ENCODE measurements at regions not wholly inside any gene's neighbourhood (a gene's known extent, or its start where the extent isn't known, plus 50 kb on each side); places are given as distances from the start of the nearest gene placed in this dataset.

GRCh38 chr22:34592123-34592740 is 473.7 kb upstream of the ISX start:
- no peaks in the 10 kb centered on the region for H4K20me1 ChIP-seq (ENCODE audit: low read depth, low read length)
- H3K4me2 ChIP-seq (ENCODE audit: low read depth, low read length, poor library complexity, severe bottlenecking) = no peak overlapping the region
- no peak for TF ChIP-seq CTCF (IDR thresholded peaks at IDR 0.05; ENCODE audit: insufficient read depth, low read length, poor library complexity, severe bottlenecking)
- H2AFZ ChIP-seq (ENCODE audit: low read depth, low read length, severe bottlenecking) = no peak overlapping the region
- H3K36me3 ChIP-seq (ENCODE audit: low read length) = no peaks in the 10 kb centered on the region
- H3K27ac ChIP-seq (ENCODE audit: low read depth, low read length) = no peak overlapping the region
- no peaks in the 10 kb centered on the region for H3K27me3 ChIP-seq (ENCODE audit: low read length)
- no peaks in the 10 kb centered on the region for H3K79me2 ChIP-seq (ENCODE audit: insufficient read depth, low read length)
- H3K9ac ChIP-seq (ENCODE audit: low read length) = no peak overlapping the region
- no peaks in the 10 kb centered on the region for H3K9me2 ChIP-seq (replicated peaks; ENCODE audit: insufficient read depth, low read length)
- H3K9me3 ChIP-seq (ENCODE audit: insufficient read depth, low read length) = no peaks in the 10 kb centered on the region
- H3K4me3 ChIP-seq (ENCODE audit: insufficient read depth, low read length, poor library complexity, severe bottlenecking) = no peak overlapping the region
- H3F3A ChIP-seq (ENCODE audit: insufficient read depth) = no peaks in the 10 kb centered on the region

GRCh38 chr22:34599567-34599966 is 466.4 kb upstream of the ISX start:
- Histone ChIP-seq H3K79me2 (ENCODE audit: insufficient read depth, low read length) (no peaks in the 10 kb centered on the region), H2AFZ (ENCODE audit: low read depth, low read length, severe bottlenecking) (no peak overlapping the region), H3F3A (ENCODE audit: insufficient read depth) (no peaks in the 10 kb centered on the region), H3K4me3 (ENCODE audit: insufficient read depth, low read length, poor library complexity, severe bottlenecking) (no peak overlapping the region), H3K9ac (ENCODE audit: low read length) (no peak overlapping the region), H3K27ac (ENCODE audit: low read depth, low read length) (no peak overlapping the region), H4K20me1 (ENCODE audit: low read depth, low read length) (no peaks in the 10 kb centered on the region), H3K36me3 (ENCODE audit: low read length) (no peaks in the 10 kb centered on the region), H3K27me3 (ENCODE audit: low read length) (no peaks in the 10 kb centered on the region), H3K9me2 (replicated peaks; ENCODE audit: insufficient read depth, low read length) (no peaks in the 10 kb centered on the region), H3K9me3 (ENCODE audit: insufficient read depth, low read length) (no peaks in the 10 kb centered on the region), H3K4me2 (ENCODE audit: low read depth, low read length, poor library complexity, severe bottlenecking) (no peak overlapping the region)
- TF ChIP-seq EZH2phosphoT487 (conservative IDR thresholded peaks at IDR 0.05; ENCODE audit: low read length) (no peak), CTCF (IDR thresholded peaks at IDR 0.05; ENCODE audit: insufficient read depth, low read length, poor library complexity, severe bottlenecking) (no peak)

- H3K4me3 ChIP-seq (ENCODE audit: insufficient read depth, low read length, poor library complexity, severe bottlenecking) = no peak overlapping the region
- no peaks in the 10 kb centered on the region for H3K9me3 ChIP-seq (ENCODE audit: insufficient read depth, low read length)
- H3K9ac ChIP-seq (ENCODE audit: low read length) = no peak overlapping the region
- no peaks in the 10 kb centered on the region for H3K27me3 ChIP-seq (ENCODE audit: low read length)
- no peak overlapping the region for H3K4me2 ChIP-seq (ENCODE audit: low read depth, low read length, poor library complexity, severe bottlenecking)
- H4K20me1 ChIP-seq (ENCODE audit: low read depth, low read length) = no peaks in the 10 kb centered on the region
- no peak for TF ChIP-seq CTCF (IDR thresholded peaks at IDR 0.05; ENCODE audit: insufficient read depth, low read length, poor library complexity, severe bottlenecking)
- no peak for TF ChIP-seq EZH2phosphoT487 (conservative IDR thresholded peaks at IDR 0.05; ENCODE audit: low read length)
- H2AFZ ChIP-seq (ENCODE audit: low read depth, low read length, severe bottlenecking) = no peak overlapping the region
- H3F3A ChIP-seq (ENCODE audit: insufficient read depth) = no peaks in the 10 kb centered on the region
- no peaks in the 10 kb centered on the region for H3K36me3 ChIP-seq (ENCODE audit: low read length)
- H3K79me2 ChIP-seq (ENCODE audit: insufficient read depth, low read length) = no peaks in the 10 kb centered on the region
- no peaks in the 10 kb centered on the region for H3K9me2 ChIP-seq (replicated peaks; ENCODE audit: insufficient read depth, low read length)
- H3K27ac ChIP-seq (ENCODE audit: low read depth, low read length) = no peak overlapping the region
Measured at GRCh38 chr22:34604312-34604711, 461.6 kb upstream of the ISX start.

Measured in SU-DHL-6 (cell line).